HG02870 (cell line): ENCODE measurements at regions not wholly inside any gene's neighbourhood (a gene's known extent, or its start where the extent isn't known, plus 50 kb on each side); places are given as distances from the start of the nearest gene placed in this dataset.

Source experiments
- ATAC-seq: cut with Tn5 transposase; IDR thresholded peaks from one replicate; pipeline ENCODE4 v1.9.1; 2021; ENCODE audit warnings: mild to moderate bottlenecking, moderate library complexity; ENCODE audit not compliant: unreplicated experiment

GRCh38 chr4:134024251-134024650 is 177.3 kb downstream of the PABPC4L start:
- no peak for ATAC-seq

GRCh38 chr4:134019657-134020056 is 181.9 kb downstream of the PABPC4L start:
- no peak for ATAC-seq

- no peak for ATAC-seq
Measured at GRCh38 chr4:134018846-134019245, 182.7 kb downstream of the PABPC4L start.

- ATAC-seq = no peak
Measured at GRCh38 chr4:134001057-134001456, 200.5 kb downstream of the PABPC4L start.

GRCh38 chr4:133997436-133997835 is 204.2 kb downstream of the PABPC4L start:
- ATAC-seq = no peak

- no peak for ATAC-seq
Measured at GRCh38 chr4:133996431-133997121, 205.0 kb downstream of the PABPC4L start.

- ATAC-seq = no peak
Measured at GRCh38 chr4:133995243-133995960, 206.2 kb downstream of the PABPC4L start.

GRCh38 chr4:133982533-133983224 is 218.9 kb downstream of the PABPC4L start:
- ATAC-seq = no peak

- no peak for ATAC-seq
Measured at GRCh38 chr4:133981327-133981726, 220.3 kb downstream of the PABPC4L start.

- no peak for ATAC-seq
Measured at GRCh38 chr4:133972586-133972985, 229.0 kb downstream of the PABPC4L start.

GRCh38 chr4:133969202-133969848 is 232.3 kb downstream of the PABPC4L start:
- no peak for ATAC-seq

GRCh38 chr4:133968174-133968573 is 233.4 kb downstream of the PABPC4L start:
- no peak for ATAC-seq

GRCh38 chr4:133960975-133961374 is 240.6 kb downstream of the PABPC4L start:
- no peak for ATAC-seq

GRCh38 chr4:133943081-133943480 is 258.5 kb downstream of the PABPC4L start:
- no peak for ATAC-seq

- ATAC-seq = no peak
Measured at GRCh38 chr4:133938061-133938460, 263.5 kb downstream of the PABPC4L start.

- no peak for ATAC-seq
Measured at GRCh38 chr4:133929531-133930239, 271.9 kb downstream of the PABPC4L start.

- no peak for ATAC-seq
Measured at GRCh38 chr4:133921280-133922195, 280.1 kb downstream of the PABPC4L start.

GRCh38 chr4:133920236-133920635 is 281.4 kb downstream of the PABPC4L start:
- no peak for ATAC-seq

- no peak for ATAC-seq
Measured at GRCh38 chr4:133910165-133910564, 291.4 kb downstream of the PABPC4L start.

- no peak for ATAC-seq
Measured at GRCh38 chr4:133903029-133903428, 298.6 kb downstream of the PABPC4L start.
